CD4-positive, alpha-beta T cell treated with Interferon gamma for 1 hour (primary cell): ENCODE measurements at regions not wholly inside any gene's neighbourhood (a gene's known extent, or its start where the extent isn't known, plus 50 kb on each side); places are given as distances from the start of the nearest gene placed in this dataset.

Experiments used
- DNase-seq: peaks from one replicate; pipeline ENCODE4 v3.0.0-alpha.2; 2020

GRCh38 chr5:3827624-3828023, 232.0 kb downstream of the IRX1 start:
- no peak for DNase-seq

- DNase-seq = no peak
Observed at GRCh38 chr5:3828761-3829160, 233.1 kb downstream of the IRX1 start.

- DNase-seq = no peak
Observed at GRCh38 chr5:3833566-3833965, 237.9 kb downstream of the IRX1 start.

GRCh38 chr5:3835811-3836210, 240.2 kb downstream of the IRX1 start:
- no peak for DNase-seq

- no peak for DNase-seq
Observed at GRCh38 chr5:3836528-3836927, 240.9 kb downstream of the IRX1 start.

- no peak for DNase-seq
Observed at GRCh38 chr5:3837506-3837905, 241.9 kb downstream of the IRX1 start.

- no peak for DNase-seq
Observed at GRCh38 chr5:3839151-3839550, 243.5 kb downstream of the IRX1 start.

- no peak for DNase-seq
Observed at GRCh38 chr5:3842591-3842990, 247.0 kb downstream of the IRX1 start.

GRCh38 chr5:3843706-3844105, 248.1 kb downstream of the IRX1 start:
- no peak for DNase-seq

- DNase-seq = no peak
Observed at GRCh38 chr5:3844266-3844665, 248.6 kb downstream of the IRX1 start.

GRCh38 chr5:3845230-3845629, 249.6 kb downstream of the IRX1 start:
- no peak for DNase-seq

- no peak for DNase-seq
Observed at GRCh38 chr5:3852161-3852916, 256.7 kb downstream of the IRX1 start.

- DNase-seq = no peak
Observed at GRCh38 chr5:3853362-3853761, 257.7 kb downstream of the IRX1 start.

GRCh38 chr5:3854188-3854821, 258.7 kb downstream of the IRX1 start:
- DNase-seq = no peak

GRCh38 chr5:3856036-3856435, 260.4 kb downstream of the IRX1 start:
- DNase-seq = no peak

GRCh38 chr5:3858524-3858923, 262.9 kb downstream of the IRX1 start:
- DNase-seq = no peak

- DNase-seq = no peak
Observed at GRCh38 chr5:3862906-3863305, 267.3 kb downstream of the IRX1 start.

- DNase-seq = no peak
Observed at GRCh38 chr5:3875144-3875543, 279.5 kb downstream of the IRX1 start.

- no peak for DNase-seq
Observed at GRCh38 chr5:3878267-3878666, 282.6 kb downstream of the IRX1 start.

GRCh38 chr5:3883040-3883439, 287.4 kb downstream of the IRX1 start:
- DNase-seq = no peak

GRCh38 chr5:3886524-3887451, 291.2 kb downstream of the IRX1 start:
- DNase-seq = no peak

GRCh38 chr5:3888310-3888709, 292.7 kb downstream of the IRX1 start:
- DNase-seq = no peak

- DNase-seq = no peak
Observed at GRCh38 chr5:3889412-3890142, 293.9 kb downstream of the IRX1 start.
